ENCODE measurements at regions not wholly inside any gene's neighbourhood (a gene's known extent, or its start where the extent isn't known, plus 50 kb on each side); places are given as distances from the start of the nearest gene placed in this dataset.

DNA sequence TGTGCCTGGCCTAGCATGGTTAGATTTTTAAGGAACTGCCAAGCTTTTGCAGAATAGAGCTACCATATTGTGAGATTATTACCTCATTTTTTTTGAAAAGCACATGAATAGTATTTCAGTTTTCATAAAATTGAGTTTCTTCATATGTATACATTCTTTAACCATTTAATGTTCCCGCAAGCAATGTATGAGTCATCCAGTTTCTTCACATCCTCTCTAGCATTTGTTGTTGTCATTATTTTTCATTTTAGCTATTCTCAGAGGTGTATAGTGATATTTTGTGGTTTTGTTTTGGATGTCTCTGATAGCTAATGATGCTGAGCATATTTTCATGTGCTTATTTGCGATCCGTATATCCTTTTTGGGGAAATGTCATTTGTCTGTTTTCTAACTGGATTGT lies 74.9 kb downstream of the GLUD2 start:
- no peak for TF ChIP-seq ESRRA (IDR thresholded peaks at IDR 0.05; ENCODE audit: borderline replicate concordance, low read depth)
- TF ChIP-seq POLR2B (IDR thresholded peaks at IDR 0.05; ENCODE audit: low read depth, partially characterized antibody), result no peak
- TF ChIP-seq, protein P1, sequence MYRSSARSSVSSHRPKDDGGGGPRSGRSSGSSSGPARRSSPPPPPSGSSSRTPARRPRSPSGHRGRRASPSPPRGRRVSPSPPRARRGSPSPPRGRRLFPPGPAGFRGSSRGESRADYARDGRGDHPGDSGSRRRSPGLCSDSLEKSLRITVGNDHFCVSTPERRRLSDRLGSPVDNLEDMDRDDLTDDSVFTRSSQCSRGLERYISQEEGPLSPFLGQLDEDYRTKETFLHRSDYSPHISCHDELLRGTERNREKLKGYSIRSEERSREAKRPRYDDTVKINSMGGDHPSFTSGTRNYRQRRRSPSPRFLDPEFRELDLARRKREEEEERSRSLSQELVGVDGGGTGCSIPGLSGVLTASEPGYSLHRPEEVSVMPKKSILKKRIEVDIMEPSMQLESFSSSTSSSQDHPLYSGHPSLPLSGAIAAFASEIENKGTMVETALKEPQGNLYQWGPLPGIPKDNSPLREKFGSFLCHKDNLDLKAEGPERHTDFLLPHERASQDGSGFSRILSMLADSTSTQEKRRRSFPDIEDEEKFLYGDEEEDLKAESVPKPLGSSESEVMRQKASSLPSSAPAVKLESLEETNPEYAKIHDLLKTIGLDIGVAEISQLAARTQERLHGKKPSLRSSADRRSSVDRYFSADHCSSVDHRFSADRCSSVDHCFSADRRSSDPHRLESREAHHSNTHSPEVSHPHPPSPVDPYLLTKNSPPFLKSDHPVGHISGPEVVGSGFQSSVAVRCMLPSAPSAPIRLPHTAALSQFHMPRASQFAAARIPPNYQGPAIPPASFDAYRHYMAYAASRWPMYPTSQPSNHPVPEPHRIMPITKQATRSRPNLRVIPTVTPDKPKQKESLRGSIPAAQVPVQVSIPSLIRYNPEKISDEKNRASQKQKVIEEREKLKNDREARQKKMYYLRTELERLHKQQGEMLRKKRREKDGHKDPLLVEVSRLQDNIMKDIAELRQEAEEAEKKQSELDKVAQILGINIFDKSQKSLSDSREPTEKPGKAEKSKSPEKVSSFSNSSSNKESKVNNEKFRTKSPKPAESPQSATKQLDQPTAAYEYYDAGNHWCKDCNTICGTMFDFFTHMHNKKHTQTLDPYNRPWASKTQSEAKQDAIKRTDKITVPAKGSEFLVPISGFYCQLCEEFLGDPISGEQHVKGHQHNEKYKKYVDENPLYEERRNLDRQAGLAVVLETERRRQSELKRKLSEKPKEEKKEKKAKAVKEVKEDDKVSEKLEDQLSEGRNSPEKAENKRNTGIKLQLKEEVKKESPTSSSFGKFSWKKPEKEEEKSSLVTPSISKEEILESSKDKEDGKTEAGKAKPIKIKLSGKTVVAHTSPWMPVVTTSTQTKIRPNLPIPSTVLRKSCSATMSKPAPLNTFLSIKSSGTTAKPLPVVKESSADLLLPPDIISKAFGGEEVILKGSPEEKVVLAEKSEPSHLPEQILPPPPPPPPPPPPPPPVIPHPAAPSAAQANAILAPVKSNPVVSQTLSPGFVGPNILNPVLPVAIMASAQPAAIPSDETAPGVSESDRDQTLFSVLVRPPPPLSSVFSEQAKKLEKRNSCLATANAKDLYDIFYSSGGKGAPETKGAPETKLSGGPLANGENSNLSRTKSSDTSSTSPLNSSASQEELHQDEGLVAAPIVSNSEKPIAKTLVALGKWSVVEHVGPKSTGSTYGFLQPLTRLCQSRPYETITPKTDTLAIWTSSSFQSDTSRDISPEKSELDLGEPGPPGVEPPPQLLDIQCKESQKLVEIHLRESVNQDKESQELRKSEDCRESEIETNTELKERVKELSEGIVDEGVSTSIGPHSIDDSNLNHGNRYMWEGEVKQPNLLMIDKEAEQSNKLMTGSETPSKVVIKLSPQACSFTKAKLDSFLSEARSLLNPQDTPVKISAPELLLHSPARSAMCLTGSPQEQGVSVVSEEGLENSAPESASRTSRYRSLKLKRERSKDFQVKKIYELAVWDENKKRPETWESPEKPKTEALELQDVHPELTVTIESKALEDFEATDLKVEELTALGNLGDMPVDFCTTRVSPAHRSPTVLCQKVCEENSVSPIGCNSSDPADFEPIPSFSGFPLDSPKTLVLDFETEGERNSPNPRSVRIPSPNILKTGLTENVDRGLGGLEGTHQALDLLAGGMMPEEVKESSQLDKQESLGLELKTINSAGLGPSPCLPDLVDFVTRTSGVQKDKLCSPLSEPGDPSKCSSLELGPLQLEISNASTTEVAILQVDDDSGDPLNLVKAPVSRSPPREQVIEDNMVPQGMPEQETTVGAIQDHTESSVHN (IDR thresholded peaks at IDR 0.05; ENCODE audit: borderline replicate concordance in 1 of 2, low read depth in 1 of 2), result no peak
- TF ChIP-seq, protein P2, sequence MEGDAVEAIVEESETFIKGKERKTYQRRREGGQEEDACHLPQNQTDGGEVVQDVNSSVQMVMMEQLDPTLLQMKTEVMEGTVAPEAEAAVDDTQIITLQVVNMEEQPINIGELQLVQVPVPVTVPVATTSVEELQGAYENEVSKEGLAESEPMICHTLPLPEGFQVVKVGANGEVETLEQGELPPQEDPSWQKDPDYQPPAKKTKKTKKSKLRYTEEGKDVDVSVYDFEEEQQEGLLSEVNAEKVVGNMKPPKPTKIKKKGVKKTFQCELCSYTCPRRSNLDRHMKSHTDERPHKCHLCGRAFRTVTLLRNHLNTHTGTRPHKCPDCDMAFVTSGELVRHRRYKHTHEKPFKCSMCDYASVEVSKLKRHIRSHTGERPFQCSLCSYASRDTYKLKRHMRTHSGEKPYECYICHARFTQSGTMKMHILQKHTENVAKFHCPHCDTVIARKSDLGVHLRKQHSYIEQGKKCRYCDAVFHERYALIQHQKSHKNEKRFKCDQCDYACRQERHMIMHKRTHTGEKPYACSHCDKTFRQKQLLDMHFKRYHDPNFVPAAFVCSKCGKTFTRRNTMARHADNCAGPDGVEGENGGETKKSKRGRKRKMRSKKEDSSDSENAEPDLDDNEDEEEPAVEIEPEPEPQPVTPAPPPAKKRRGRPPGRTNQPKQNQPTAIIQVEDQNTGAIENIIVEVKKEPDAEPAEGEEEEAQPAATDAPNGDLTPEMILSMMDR (IDR thresholded peaks at IDR 0.05 in 2 of 3, conservative IDR thresholded peaks at IDR 0.05 in 1 of 3; ENCODE audit: insufficient read depth in 2 of 3, low read depth in 1 of 3, low read length in 3 of 3), result no peak
- no peak for TF ChIP-seq GTF2F1 (IDR thresholded peaks at IDR 0.05; ENCODE audit: low read depth, low read length)
- TF ChIP-seq, protein P3, sequence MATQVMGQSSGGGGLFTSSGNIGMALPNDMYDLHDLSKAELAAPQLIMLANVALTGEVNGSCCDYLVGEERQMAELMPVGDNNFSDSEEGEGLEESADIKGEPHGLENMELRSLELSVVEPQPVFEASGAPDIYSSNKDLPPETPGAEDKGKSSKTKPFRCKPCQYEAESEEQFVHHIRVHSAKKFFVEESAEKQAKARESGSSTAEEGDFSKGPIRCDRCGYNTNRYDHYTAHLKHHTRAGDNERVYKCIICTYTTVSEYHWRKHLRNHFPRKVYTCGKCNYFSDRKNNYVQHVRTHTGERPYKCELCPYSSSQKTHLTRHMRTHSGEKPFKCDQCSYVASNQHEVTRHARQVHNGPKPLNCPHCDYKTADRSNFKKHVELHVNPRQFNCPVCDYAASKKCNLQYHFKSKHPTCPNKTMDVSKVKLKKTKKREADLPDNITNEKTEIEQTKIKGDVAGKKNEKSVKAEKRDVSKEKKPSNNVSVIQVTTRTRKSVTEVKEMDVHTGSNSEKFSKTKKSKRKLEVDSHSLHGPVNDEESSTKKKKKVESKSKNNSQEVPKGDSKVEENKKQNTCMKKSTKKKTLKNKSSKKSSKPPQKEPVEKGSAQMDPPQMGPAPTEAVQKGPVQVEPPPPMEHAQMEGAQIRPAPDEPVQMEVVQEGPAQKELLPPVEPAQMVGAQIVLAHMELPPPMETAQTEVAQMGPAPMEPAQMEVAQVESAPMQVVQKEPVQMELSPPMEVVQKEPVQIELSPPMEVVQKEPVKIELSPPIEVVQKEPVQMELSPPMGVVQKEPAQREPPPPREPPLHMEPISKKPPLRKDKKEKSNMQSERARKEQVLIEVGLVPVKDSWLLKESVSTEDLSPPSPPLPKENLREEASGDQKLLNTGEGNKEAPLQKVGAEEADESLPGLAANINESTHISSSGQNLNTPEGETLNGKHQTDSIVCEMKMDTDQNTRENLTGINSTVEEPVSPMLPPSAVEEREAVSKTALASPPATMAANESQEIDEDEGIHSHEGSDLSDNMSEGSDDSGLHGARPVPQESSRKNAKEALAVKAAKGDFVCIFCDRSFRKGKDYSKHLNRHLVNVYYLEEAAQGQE (IDR thresholded peaks at IDR 0.05; ENCODE audit: borderline replicate concordance), result no peak
- TF ChIP-seq, protein P3 (CRISPR knock-in tag; IDR thresholded peaks at IDR 0.05; ENCODE audit: low read depth), result no peak
- TF ChIP-seq PRPF4 (IDR thresholded peaks at IDR 0.05; ENCODE audit: insufficient read depth, low read depth, low read length, poor library complexity, severe bottlenecking), result no peak
- TF ChIP-seq SRF (CRISPR knock-in tag; IDR thresholded peaks at IDR 0.05), result no peak
- TF ChIP-seq ATF7 (IDR thresholded peaks at IDR 0.05), result no peak

Data from K562 (cell line).